ENCODE measurements at regions not wholly inside any gene's neighbourhood (a gene's known extent, or its start where the extent isn't known, plus 50 kb on each side); places are given as distances from the start of the nearest gene placed in this dataset.

DNA sequence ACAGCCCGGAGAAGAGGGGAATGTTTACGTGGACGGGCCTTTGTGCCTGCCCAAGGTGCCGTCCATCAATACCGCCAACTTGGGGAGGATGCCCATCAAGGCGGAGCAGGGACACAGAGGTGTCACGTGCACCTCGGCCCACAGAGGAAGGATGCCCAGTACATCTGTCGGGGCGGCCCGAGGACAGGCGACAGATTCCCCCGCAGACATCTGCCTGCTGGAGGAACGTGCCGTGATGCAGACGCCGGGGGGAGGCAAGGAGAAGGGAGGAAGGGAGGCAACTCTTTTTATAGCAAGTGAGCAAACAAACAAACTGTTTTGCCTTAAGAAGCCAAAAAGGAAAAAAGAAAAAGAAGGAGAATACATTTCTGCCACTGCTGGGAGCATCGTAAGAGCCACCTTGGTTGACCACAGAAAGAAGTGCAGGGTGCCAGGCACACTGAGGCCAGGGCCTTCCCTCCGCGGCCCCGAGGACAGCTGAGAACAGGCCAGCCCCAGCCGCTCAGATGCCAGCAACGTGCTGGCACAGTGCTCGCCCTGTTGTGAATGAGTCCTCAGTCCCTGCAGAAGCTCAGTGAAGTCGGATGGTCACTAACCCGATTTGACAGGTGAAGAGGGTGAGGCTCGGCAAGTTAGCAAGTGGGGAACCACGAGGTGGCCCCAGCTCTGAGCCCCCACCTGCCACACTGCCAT, 146.4 kb downstream of the RBFOX3 start:
- Histone ChIP-seq H3K27me3 (ENCODE audit: low read depth) (peaks cover 29% of the 10 kb centered on the region), H3K27ac (no peak overlapping the region), H3K4me1 (no peaks in the 10 kb centered on the region), H3K4me3 (no peak overlapping the region), H3K36me3 (no peaks in the 10 kb centered on the region), H3K9me3 (no peaks in the 10 kb centered on the region)
- ATAC-seq, result no peak
- DNase-seq, result no peak
- intact Hi-C loops (cut with DNase I), result no loop called here
- TF ChIP-seq, protein P1, sequence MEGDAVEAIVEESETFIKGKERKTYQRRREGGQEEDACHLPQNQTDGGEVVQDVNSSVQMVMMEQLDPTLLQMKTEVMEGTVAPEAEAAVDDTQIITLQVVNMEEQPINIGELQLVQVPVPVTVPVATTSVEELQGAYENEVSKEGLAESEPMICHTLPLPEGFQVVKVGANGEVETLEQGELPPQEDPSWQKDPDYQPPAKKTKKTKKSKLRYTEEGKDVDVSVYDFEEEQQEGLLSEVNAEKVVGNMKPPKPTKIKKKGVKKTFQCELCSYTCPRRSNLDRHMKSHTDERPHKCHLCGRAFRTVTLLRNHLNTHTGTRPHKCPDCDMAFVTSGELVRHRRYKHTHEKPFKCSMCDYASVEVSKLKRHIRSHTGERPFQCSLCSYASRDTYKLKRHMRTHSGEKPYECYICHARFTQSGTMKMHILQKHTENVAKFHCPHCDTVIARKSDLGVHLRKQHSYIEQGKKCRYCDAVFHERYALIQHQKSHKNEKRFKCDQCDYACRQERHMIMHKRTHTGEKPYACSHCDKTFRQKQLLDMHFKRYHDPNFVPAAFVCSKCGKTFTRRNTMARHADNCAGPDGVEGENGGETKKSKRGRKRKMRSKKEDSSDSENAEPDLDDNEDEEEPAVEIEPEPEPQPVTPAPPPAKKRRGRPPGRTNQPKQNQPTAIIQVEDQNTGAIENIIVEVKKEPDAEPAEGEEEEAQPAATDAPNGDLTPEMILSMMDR (IDR thresholded peaks at IDR 0.05), result no peak

DNA sequence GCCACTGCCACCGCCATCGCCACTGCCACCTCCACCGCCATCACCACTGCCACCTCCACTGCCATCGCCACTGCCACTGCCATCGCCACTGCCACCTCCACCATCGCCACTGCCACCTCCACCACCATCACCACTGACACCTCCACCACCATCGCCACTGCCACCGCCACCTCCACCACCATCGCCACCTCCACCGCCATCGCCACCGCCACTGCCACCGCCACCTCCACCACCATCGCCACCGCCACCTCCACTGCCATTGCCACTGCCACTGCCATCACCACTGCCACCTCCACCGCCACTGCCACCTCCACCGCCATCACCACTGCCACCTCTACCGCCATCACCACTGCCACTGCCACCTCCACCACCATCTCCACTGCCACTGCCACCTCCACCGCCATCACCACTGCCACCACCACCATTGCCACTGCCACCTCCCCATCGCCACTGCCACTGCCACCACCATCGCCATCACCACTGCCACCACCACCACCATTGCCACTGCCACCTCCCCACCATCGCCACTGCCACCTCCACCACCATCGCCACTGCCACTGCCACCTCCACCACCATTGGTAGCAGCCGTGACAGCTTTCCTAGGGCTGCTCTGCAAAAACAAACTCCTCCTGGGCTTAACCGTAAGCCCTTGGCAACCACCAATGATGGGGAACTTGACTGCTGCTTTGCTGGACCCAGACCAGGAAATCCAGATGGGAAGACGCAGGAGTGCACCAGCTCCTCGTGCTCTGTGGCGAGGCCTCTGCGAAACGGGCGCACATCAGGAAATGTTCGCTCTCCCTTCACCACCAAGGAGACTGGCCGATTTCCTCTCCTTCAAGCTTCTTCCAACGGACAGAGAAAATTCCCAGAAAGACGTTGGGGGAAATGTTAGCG, 147.2 kb downstream of the RBFOX3 start:
- no peaks in the 10 kb centered on the region for H3K9me3 ChIP-seq
- DNase-seq, result no peak

DNA sequence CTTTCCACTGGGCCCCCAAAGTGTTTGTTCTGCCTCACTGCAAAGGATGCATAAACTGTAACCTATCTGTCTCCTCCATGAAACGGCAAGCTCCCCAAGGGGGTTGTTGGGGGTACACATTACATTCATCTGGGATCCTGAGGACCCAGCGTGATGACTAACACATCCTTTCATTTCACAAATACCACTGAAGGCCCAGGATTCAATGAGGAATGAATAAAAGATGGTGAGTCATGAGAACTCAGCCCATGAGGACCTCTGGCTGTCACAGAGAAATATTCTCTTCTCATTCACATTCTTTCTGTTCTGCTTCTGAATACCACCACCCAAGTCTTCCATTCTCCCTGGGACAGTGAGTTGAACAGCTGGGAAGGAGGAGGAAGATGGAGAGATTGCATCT, 149.8 kb downstream of the RBFOX3 start:
- intact Hi-C loops (cut with DNase I), result no loop called here
- Histone ChIP-seq H3K9me3 (no peaks in the 10 kb centered on the region), H3K4me3 (no peak overlapping the region), H3K27ac (no peak overlapping the region), H3K4me1 (no peaks in the 10 kb centered on the region), H3K27me3 (ENCODE audit: low read depth) (peaks cover 17% of the 10 kb centered on the region), H3K36me3 (no peaks in the 10 kb centered on the region)
- TF ChIP-seq, protein P1 (IDR thresholded peaks at IDR 0.05), result no peak
- ATAC-seq (no peak), DNase-seq (no peak)

More for the DNA sequence above, 147.2 kb downstream of the RBFOX3 start:
- Histone ChIP-seq H3K27me3 (ENCODE audit: low read depth) (peaks cover 29% of the 10 kb centered on the region), H3K27ac (no peak overlapping the region), H3K4me1 (no peaks in the 10 kb centered on the region), H3K36me3 (no peaks in the 10 kb centered on the region), H3K4me3 (no peak overlapping the region)
- no peak for ATAC-seq
- intact Hi-C loops (cut with DNase I), result no loop called here
- TF ChIP-seq, protein P1 (IDR thresholded peaks at IDR 0.05), result no peak

DNA sequence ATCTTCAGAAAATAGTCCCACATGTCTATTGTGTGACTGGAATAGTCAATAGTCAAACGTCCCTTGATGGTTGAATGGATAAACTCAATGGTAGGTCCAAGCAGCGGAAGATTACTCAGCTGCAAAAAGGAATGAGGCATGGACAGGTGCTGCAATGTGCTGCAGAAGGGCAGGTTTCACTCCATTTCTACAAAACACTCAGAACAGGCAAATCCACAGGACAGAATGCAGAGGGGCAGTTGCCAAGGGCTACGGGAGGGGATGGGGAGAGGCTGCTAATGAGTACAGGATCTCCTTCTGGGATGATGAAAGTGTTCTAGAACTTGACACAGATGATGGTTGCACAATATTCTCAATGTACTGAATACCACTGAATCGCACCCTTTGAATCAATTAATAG, 151.0 kb downstream of the RBFOX3 start:
- no peaks in the 10 kb centered on the region for H3K9me3 ChIP-seq
- intact Hi-C loops (cut with DNase I), result no loop called here
- H3K36me3 ChIP-seq, result no peaks in the 10 kb centered on the region
- no peaks in the 10 kb centered on the region for H3K4me1 ChIP-seq
- H3K4me3 ChIP-seq, result no peak overlapping the region
- ATAC-seq (no peak), DNase-seq (no peak)
- no peak overlapping the region for H3K27ac ChIP-seq
- TF ChIP-seq, protein P1 (IDR thresholded peaks at IDR 0.05), result no peak
- H3K27me3 ChIP-seq (ENCODE audit: low read depth), result peaks cover 7% of the 10 kb centered on the region

DNA sequence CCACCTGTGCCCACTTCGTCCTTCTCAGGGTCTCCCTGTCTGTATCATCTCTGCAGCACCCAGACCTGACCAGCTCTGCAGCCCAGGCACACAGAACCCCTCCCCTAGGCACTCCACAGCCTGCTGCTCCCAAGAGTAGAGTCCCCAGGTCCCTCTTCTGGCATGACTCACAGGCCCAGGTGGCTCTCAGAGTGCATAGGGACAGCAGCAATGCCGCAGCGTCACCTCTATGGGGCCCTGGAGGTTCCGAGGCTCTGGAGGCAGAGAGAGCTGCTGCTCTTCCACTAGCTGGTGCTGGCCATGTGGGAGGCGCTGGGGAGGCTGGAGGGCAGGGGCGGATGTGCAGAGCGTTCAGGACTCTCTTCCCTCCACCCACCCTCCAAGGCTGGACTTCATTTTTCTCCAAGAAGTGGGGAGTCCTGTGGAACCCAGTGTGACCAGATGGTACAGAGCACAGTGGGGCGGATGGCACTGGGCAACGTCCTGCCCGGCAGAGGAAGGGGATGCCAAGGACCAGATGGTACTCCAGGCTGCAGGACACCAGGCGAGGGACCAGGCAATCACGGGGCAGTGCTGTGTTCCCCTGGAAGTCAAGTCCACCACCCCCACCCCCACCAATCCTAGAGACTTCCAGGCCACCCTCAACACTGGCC, 151.7 kb downstream of the RBFOX3 start:
- Histone ChIP-seq H3K27me3 (ENCODE audit: low read depth) (peaks cover 3% of the 10 kb centered on the region), H3K9me3 (no peaks in the 10 kb centered on the region), H3K36me3 (no peaks in the 10 kb centered on the region), H3K4me3 (no peak overlapping the region), H3K4me1 (no peaks in the 10 kb centered on the region), H3K27ac (no peak overlapping the region)
- DNase-seq, result no peak
- intact Hi-C loops (cut with DNase I), result no loop called here
- ATAC-seq, result no peak
- TF ChIP-seq, protein P1 (IDR thresholded peaks at IDR 0.05), result no peak

Measured in lower lobe of right lung (tissue), 2 donors.